Activated T-cell treated with anti-CD3 and anti-CD28 coated beads, Interleukin-2, amount 50 U/mL, for 4 hours (primary cell): ENCODE measurements at regions not wholly inside any gene's neighbourhood (a gene's known extent, or its start where the extent isn't known, plus 50 kb on each side); places are given as distances from the start of the nearest gene placed in this dataset.

ENCODE experiments used
- ATAC-seq, 2 donors: fragments of 200-7000 bp; cut with Tn5 transposase; one replicate each; pipeline ENCODE4 v1.10.0; 2021
- DNase-seq: peaks from one replicate; pipeline ENCODE4 v3.0.0-alpha.2; 2020
- H3K27me3 Mint-ChIP-seq: one replicate; pipeline ENCODE4 v1.8.0; 2021; ENCODE audit warnings: low read depth, mixed read lengths
- H3K36me3 Mint-ChIP-seq: one replicate; pipeline ENCODE4 v1.8.0; 2022; ENCODE audit warnings: mixed read lengths; ENCODE audit not compliant: insufficient read depth
- H3K4me1 Mint-ChIP-seq: one replicate; pipeline ENCODE4 v1.8.0; 2021; ENCODE audit warnings: low read depth, mixed read lengths
- H3K4me3 Mint-ChIP-seq: one replicate; pipeline ENCODE4 v1.8.0; 2021; ENCODE audit warnings: mild to moderate bottlenecking, moderate library complexity, mixed read lengths
- H3K9me3 Mint-ChIP-seq: one replicate; pipeline ENCODE4 v1.8.0; 2021; ENCODE audit warnings: mixed read lengths

DNA sequence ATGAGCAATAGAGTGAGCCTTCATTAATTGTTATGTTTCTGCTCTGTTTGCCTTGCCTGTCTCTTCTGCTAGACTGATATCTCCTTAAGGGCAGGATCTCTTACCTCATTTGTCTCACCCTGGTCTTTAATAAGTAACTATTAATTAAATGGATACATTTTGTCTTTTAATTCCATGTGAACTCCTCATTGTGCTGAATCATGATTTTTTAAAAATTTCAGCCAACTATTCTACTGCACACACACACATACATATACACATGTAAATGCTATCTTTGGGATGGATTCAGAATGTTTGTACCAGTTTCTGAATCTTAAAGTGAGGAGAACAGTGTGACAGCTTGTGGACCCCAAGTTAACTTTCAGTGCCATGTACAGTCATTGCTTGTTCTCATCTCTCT, 731.1 kb upstream of the MAP3K7 start:
- Mint-ChIP-seq H3K9me3 (peaks cover 4% of the 10 kb centered on the region), H3K27me3 (no peaks in the 10 kb centered on the region), H3K4me1 (no peaks in the 10 kb centered on the region), H3K36me3 (no peaks in the 10 kb centered on the region), H3K4me3 (no peak overlapping the region)
- DNase-seq (no peak), ATAC-seq (no peak)

DNA sequence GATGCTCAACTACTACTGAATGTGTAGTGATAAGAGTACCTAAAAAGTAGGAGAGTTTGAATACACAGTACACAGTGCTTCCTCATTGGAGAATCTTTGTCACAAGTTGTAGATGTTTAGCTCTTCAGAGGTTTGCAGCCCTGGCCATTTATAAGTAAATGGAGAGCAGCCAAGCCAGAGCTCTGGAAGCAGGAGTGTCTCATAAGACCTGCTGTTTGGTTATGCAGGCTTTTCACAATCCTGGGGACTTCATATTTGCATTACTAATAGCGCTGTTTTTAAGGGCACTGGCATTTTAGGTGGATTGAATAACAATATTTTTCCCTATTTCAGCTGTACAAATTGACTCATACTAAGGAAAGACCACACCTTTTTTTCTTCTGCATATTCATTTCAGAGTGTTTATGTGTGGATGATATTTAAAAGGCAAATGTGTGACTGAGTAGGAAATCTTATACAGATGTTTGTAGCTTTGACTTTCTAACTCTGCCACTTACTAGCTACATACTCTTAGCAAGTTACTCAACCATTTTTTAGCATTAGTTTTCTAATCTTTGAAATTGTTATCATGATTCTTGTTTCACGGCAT, 730.5 kb upstream of the MAP3K7 start:
- H3K36me3 Mint-ChIP-seq = no peaks in the 10 kb centered on the region
- peaks cover 4% of the 10 kb centered on the region for H3K9me3 Mint-ChIP-seq
- no peak overlapping the region for H3K4me3 Mint-ChIP-seq
- H3K27me3 Mint-ChIP-seq = no peaks in the 10 kb centered on the region
- no peak for DNase-seq
- no peaks in the 10 kb centered on the region for H3K4me1 Mint-ChIP-seq
- no peak for ATAC-seq

DNA sequence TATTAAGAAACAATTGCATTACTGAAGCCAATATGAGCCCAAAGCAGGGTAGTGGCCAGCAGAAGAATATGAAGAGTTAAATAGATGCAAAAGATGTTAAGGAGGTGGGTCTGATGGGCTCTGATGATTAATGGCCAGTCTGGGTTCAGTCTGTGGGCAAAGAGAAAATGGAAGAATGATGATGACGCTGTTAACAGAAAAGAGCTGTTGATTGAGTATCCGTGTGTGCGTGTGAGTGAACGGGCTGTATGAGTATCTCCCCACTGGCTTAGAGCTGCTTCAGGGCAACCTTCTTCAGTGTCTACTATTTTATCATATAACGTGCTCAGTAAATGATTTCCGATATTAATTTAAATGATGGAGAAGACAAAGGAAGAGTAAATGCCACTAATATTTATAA, 723.3 kb upstream of the MAP3K7 start:
- H3K4me3 Mint-ChIP-seq = no peak overlapping the region
- H3K36me3 Mint-ChIP-seq = no peaks in the 10 kb centered on the region
- H3K4me1 Mint-ChIP-seq = no peaks in the 10 kb centered on the region
- DNase-seq (no peak), ATAC-seq (no peak)
- H3K9me3 Mint-ChIP-seq = no peaks in the 10 kb centered on the region
- no peaks in the 10 kb centered on the region for H3K27me3 Mint-ChIP-seq

DNA sequence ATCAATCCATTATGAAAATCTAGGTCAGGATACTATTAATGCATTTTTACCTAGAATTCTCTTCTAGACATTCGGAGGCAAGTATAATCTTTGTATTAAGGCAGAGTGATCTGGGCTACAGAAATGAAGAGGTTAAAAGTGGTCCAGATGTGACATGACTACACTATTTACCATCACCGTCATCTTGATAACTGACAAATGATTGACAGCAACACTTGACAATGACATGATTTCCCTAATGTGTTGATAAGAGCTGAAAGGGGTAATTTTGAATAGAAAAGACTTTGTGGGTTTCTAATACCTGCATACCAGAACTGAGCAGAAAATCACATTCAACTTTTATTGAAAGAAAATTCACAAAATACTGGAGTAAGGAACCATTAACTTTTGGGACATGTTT, 718.9 kb upstream of the MAP3K7 start:
- H3K36me3 Mint-ChIP-seq = no peaks in the 10 kb centered on the region
- H3K9me3 Mint-ChIP-seq = no peaks in the 10 kb centered on the region
- no peak overlapping the region for H3K4me3 Mint-ChIP-seq
- no peak for ATAC-seq
- DNase-seq = no peak
- no peaks in the 10 kb centered on the region for H3K27me3 Mint-ChIP-seq
- H3K4me1 Mint-ChIP-seq = no peaks in the 10 kb centered on the region

DNA sequence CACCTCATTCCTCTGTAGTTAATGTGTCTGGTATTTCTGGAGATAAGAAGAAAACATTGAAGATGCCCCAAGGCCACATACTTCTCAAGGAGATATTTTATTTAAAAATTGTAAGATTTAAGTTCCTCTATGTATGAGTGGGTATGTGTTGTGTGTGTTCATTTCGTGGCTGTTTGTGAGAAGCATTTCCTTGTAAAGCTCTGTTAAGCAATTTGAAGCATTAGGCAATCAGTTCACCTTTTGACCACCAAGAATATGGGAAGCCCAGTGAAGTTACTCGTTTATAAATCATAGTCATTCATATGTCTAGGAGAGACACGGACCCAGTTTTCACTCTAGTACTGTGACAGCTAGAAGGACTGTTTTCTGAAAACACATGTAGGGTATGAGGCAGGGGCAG, 717.6 kb upstream of the MAP3K7 start:
- Mint-ChIP-seq H3K36me3 (no peaks in the 10 kb centered on the region), H3K4me1 (no peaks in the 10 kb centered on the region), H3K9me3 (no peaks in the 10 kb centered on the region), H3K4me3 (no peak overlapping the region), H3K27me3 (no peaks in the 10 kb centered on the region)
- DNase-seq (no peak), ATAC-seq (no peak)

DNA sequence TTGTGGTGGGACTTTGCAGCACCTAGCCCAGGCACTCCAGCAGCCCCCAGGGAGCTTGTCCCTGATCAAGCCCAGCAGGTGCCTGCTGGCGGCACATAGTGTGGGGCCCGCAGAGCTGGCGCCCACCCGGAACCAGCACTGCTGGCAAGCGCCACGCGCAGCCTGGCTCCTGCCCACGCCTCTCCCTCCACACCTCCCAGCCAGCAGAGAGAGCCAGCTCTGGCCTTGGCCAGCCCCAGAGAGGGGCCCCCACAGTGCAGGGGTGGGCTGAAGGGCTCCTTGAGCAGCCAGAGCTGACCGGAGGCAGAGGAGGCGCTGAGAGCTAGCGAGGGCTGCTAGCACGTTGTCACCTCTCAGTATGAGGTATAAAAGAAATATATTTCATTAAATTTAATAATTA, 716.5 kb upstream of the MAP3K7 start:
- Mint-ChIP-seq H3K4me1 (no peaks in the 10 kb centered on the region), H3K4me3 (no peak overlapping the region), H3K9me3 (no peaks in the 10 kb centered on the region), H3K27me3 (no peaks in the 10 kb centered on the region), H3K36me3 (no peaks in the 10 kb centered on the region)
- ATAC-seq (no peak), DNase-seq (no peak)

DNA sequence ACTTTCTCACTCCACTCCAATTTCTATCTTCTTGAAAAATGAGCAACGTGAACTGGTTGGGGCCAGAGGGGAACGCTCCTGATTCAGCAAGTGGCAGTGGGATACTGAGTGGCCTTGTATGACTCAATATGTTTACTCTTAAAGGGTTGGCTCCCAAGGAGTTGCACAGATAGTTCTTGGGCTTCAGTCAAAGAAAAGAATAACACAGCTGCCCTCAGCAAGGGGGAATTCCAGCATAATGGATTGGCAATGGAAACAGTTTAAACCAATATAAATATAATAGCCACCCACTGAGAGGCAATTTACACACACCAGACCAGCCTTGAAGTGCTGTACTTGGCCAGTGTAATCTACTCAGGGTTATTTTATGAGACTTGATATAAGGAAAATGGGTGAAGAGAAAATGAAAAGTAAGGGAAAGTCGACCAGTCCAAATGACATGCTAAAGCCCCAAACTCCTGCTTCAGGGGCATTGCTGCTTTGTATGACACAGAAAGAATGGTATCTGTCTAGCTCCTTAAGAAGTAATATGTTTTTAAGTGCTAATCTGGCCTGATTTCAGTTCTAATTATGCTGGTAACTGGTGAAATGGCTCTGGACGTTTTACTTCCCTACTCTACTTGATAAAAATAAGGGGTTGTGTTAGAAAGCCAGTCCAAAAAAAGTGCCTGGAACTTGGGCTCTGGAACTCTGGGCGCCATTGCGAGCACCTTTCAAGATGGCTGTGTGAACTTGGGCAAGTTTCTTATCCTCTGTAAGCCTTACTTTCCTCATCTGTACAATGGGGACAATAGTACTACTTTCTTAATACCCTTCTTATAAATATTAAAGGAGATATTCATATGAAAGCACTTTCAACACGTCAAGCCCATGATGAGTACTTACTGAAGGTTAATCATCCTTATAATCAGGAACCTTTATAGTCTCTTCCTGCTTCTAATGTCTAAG, 712.9 kb upstream of the MAP3K7 start:
- Mint-ChIP-seq H3K4me1 (no peaks in the 10 kb centered on the region), H3K27me3 (no peaks in the 10 kb centered on the region), H3K4me3 (no peak overlapping the region), H3K9me3 (no peaks in the 10 kb centered on the region), H3K36me3 (no peaks in the 10 kb centered on the region)
- DNase-seq (no peak), ATAC-seq (no peak)

DNA sequence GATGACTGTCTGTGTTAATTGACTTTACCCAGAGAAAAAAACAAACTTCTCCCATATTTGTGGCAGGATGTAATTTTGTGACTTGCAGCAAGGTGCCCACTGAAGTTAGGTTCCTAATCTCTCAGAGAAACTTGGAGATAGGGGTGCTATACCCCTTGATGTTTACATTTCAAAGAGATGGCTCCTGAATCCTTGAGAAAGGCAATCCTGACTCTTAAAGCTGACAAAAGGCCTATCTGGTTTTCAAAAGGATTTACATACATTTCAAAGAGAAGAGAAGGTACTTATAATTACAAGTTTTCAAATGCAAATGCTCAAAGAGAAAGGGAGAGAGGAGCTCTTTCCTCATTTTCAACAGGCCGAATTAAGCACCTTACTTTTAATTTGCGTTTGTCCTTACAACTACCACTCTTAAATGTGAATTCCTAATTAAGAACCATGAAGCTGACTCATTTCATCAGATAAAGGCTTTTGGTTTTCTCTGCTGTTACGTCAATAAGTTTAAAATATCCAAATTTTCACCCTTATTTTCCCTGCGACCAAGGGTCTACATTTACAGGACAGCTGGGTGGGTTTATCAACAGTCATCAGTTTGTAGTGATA, 711.8 kb upstream of the MAP3K7 start:
- Mint-ChIP-seq H3K4me1 (no peaks in the 10 kb centered on the region), H3K4me3 (no peak overlapping the region), H3K27me3 (no peaks in the 10 kb centered on the region), H3K36me3 (no peaks in the 10 kb centered on the region), H3K9me3 (no peaks in the 10 kb centered on the region)
- DNase-seq (no peak), ATAC-seq (no peak)

DNA sequence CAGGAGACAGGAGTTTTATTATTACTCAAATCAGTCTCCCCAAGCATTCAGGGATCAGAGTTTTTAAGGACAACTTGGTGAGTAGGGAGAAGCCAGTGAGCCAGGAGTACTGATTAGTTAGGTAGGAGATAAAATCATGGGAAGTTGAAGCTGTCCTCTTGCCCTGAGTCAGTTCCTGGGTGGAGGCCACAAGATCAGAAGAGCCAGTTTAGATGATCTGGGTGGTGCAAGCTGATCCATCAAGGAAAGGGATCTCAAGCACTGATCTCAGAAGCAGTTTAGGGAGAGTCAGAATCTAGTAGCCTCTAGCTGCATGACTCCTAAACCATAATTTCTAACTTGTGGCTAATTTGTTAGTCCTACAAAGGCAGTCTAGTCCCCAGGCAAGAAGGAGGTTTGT, 706.5 kb upstream of the MAP3K7 start:
- no peaks in the 10 kb centered on the region for H3K9me3 Mint-ChIP-seq
- DNase-seq = no peak
- H3K4me3 Mint-ChIP-seq = no peak overlapping the region
- no peaks in the 10 kb centered on the region for H3K36me3 Mint-ChIP-seq
- H3K27me3 Mint-ChIP-seq = no peaks in the 10 kb centered on the region
- H3K4me1 Mint-ChIP-seq = no peaks in the 10 kb centered on the region
- no peak for ATAC-seq

DNA sequence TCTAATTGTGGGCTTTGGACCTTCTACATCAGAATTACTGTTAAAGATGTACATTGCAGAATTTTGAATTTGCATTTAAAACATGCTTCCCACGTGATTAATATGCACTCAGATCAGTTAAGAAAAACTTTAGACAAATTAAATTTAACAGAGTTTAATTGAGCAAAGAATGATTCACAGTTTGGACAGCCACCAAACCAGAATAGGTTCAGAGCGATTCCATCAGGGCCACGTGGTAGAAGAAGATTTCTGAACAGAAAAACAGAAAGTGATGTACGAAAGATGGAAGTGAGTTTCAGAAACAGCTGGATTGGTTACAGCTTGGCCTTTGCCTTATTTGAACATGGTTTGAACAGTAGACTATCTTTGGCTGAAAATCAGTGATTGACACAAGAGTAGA, 704.2 kb upstream of the MAP3K7 start:
- H3K4me1 Mint-ChIP-seq = no peaks in the 10 kb centered on the region
- H3K36me3 Mint-ChIP-seq = no peaks in the 10 kb centered on the region
- no peak overlapping the region for H3K4me3 Mint-ChIP-seq
- H3K9me3 Mint-ChIP-seq = no peaks in the 10 kb centered on the region
- ATAC-seq (no peak), DNase-seq (no peak)
- no peaks in the 10 kb centered on the region for H3K27me3 Mint-ChIP-seq

DNA sequence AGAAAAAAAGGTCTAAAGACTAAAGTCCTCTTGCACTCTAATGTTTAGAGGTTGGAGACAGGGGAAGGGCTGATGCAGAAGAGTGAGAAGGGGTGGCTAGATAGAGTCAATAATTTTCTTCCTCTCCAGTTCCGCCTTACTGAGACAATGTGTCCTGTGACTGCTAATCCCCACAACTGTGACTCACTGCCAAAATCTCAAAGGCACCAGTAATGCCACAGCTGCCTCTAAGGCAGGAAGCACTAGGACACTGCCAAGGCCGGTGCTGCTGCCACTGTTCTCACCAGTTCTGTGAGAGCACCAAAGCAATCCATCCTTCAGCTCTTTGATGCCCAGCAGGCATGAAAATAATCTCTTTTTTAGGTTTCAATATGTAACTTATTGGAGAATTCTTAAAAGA, 701.9 kb upstream of the MAP3K7 start:
- DNase-seq (no peak), ATAC-seq (no peak)
- Mint-ChIP-seq H3K4me3 (no peak overlapping the region), H3K9me3 (no peaks in the 10 kb centered on the region), H3K4me1 (no peaks in the 10 kb centered on the region), H3K36me3 (no peaks in the 10 kb centered on the region), H3K27me3 (no peaks in the 10 kb centered on the region)

DNA sequence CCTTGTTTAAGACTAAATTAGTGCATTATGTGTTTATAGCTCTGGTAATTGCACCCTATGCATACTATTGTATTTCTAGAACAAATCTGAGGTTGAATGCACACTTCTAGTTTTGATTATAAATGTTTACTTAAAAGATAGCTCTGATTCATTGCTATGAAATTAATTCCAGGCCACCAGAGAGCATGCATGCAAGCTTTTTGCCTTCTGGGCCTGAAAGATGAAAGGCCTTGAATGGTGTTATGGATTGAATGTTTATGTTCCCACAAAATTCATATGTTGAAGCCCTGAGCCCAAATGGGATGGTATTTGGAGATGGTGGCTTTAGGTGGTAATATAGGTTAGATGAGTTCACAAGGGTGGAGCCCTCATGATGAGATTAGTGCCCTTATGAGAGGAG, 695.0 kb upstream of the MAP3K7 start:
- H3K27me3 Mint-ChIP-seq = no peaks in the 10 kb centered on the region
- peaks cover 5% of the 10 kb centered on the region for H3K9me3 Mint-ChIP-seq
- H3K4me1 Mint-ChIP-seq = no peaks in the 10 kb centered on the region
- DNase-seq (no peak), ATAC-seq (no peak)
- H3K36me3 Mint-ChIP-seq = no peaks in the 10 kb centered on the region
- H3K4me3 Mint-ChIP-seq = no peak overlapping the region

DNA sequence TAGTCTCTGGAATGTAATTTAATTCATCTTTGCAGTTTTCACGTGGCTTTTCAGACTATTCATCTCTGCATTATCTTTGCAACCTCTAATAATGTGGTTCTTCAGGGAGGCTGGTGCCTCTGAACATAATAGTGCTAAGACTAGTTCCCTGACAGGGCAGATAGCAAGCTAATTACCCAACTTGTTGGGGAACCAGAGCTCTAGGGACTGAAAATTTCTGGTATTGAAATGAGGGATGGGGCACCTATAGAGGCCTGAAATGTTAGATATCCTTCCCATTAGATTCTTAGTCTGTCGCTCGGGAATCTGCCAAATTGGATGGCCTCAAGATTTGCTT, 693.6 kb upstream of the MAP3K7 start:
- Mint-ChIP-seq H3K4me3 (no peak overlapping the region), H3K27me3 (no peaks in the 10 kb centered on the region)
- no peak for ATAC-seq

DNA sequence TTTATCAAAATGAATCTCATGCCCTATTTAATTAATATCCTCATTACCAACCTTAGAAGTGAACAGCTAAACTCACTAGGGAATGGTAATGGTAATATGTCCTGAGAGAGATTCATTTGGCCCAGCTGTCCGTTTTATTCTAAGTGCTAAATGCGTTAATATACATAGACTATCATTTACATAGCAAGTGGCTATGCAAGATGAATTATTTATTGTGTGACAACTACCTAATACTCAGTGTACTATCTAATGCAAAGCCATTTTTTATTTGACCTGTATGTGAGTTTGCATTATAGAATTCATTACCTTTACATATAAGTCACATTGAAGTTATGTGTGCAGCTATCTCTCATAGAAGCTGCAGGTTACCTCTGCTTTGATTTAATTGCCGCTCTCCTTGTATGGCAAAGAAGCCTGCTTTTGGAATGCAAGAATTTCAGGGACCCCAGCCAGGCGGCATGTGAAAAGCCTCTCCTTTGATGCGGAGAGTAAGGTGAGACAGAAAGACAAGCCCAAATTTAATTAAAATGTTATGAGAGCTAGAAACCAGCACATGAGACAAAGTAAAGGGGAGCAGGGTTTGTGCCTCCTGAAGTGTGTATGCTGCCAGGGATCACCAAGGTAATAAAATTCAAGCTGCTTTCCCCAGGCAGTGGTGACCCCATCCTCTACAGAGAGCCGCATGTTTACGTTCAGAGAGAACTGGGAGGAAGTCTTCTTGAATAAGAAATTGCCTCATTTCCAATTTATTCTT, 693.0 kb upstream of the MAP3K7 start:
- H3K4me3 Mint-ChIP-seq = no peak overlapping the region
- no peak for DNase-seq
- H3K4me1 Mint-ChIP-seq = no peaks in the 10 kb centered on the region
- H3K36me3 Mint-ChIP-seq = no peaks in the 10 kb centered on the region
- peaks cover 5% of the 10 kb centered on the region for H3K9me3 Mint-ChIP-seq
- H3K27me3 Mint-ChIP-seq = no peaks in the 10 kb centered on the region
- ATAC-seq = no peak

More for the DNA sequence above, 693.6 kb upstream of the MAP3K7 start:
- Mint-ChIP-seq H3K9me3 (peaks cover 5% of the 10 kb centered on the region), H3K4me1 (no peaks in the 10 kb centered on the region), H3K36me3 (no peaks in the 10 kb centered on the region)
- DNase-seq = no peak
